ENCODE measurements at regions not wholly inside any gene's neighbourhood (a gene's known extent, or its start where the extent isn't known, plus 50 kb on each side); places are given as distances from the start of the nearest gene placed in this dataset.
"Not testable (repeated sequence)": the region's sequence is repeated elsewhere in the genome, so short reads cannot be mapped to it uniquely, and the experiment has no call there.

- peak; percentile 22 for DNase-seq (ENCODE audit: low spot score)
- FAIRE-seq: peak; percentile 95
Measured at GRCh38 chr1:83151167-83151898, 847.6 kb downstream of the TTLL7 start.

GRCh38 chr1:83150479-83150878 is 848.5 kb downstream of the TTLL7 start:
- not testable (repeated sequence) for DNase-seq (ENCODE audit: low spot score); FAIRE-seq

- FAIRE-seq; DNase-seq (ENCODE audit: low spot score): not testable (repeated sequence)
Measured at GRCh38 chr1:83145820-83146219, 853.1 kb downstream of the TTLL7 start.

- not testable (repeated sequence) for FAIRE-seq; DNase-seq (ENCODE audit: low spot score)
Measured at GRCh38 chr1:83142802-83143201, 856.1 kb downstream of the TTLL7 start.

GRCh38 chr1:83135524-83136157 is 863.3 kb downstream of the TTLL7 start:
- not testable (repeated sequence) for FAIRE-seq; DNase-seq (ENCODE audit: low spot score)

- peak; percentile 77 for FAIRE-seq
- not testable (repeated sequence) for DNase-seq (ENCODE audit: low spot score)
Measured at GRCh38 chr1:83134322-83135014, 864.5 kb downstream of the TTLL7 start.

GRCh38 chr1:83131692-83131955 is 867.3 kb downstream of the TTLL7 start:
- DNase-seq (ENCODE audit: low spot score) (no peak), FAIRE-seq (no peak)

- no peak for FAIRE-seq
- no peak for DNase-seq (ENCODE audit: low spot score)
Measured at GRCh38 chr1:83130886-83131691, 867.8 kb downstream of the TTLL7 start.

GRCh38 chr1:83129107-83129506 is 869.8 kb downstream of the TTLL7 start:
- FAIRE-seq (no peak), DNase-seq (ENCODE audit: low spot score) (no peak)

GRCh38 chr1:83125456-83125855 is 873.5 kb downstream of the TTLL7 start:
- no peak for FAIRE-seq

GRCh38 chr1:83123019-83123418 is 875.9 kb downstream of the TTLL7 start:
- FAIRE-seq (peak; percentile 38), DNase-seq (ENCODE audit: low spot score) (no peak)

More at GRCh38 chr1:83125456-83125855, 873.5 kb downstream of the TTLL7 start:
- DNase-seq (ENCODE audit: low spot score): no peak

- FAIRE-seq (no peak), DNase-seq (ENCODE audit: low spot score) (no peak)
Measured at GRCh38 chr1:83118472-83118871, 880.5 kb downstream of the TTLL7 start.

GRCh38 chr1:83117030-83117429 is 881.9 kb downstream of the TTLL7 start:
- FAIRE-seq; DNase-seq (ENCODE audit: low spot score): not testable (repeated sequence)

- FAIRE-seq: no peak
Measured at GRCh38 chr1:83115785-83116184, 883.1 kb downstream of the TTLL7 start.

GRCh38 chr1:83114136-83114834 is 884.6 kb downstream of the TTLL7 start:
- FAIRE-seq: no peak

More at GRCh38 chr1:83115785-83116184, 883.1 kb downstream of the TTLL7 start:
- no peak for DNase-seq (ENCODE audit: low spot score)

GRCh38 chr1:83113652-83114051 is 885.3 kb downstream of the TTLL7 start:
- peak; percentile 10 for DNase-seq (ENCODE audit: low spot score)

More at GRCh38 chr1:83114136-83114834, 884.6 kb downstream of the TTLL7 start:
- DNase-seq (ENCODE audit: low spot score): no peak

GRCh38 chr1:83112248-83112885 is 886.6 kb downstream of the TTLL7 start:
- no peak for FAIRE-seq
- no peak for DNase-seq (ENCODE audit: low spot score)

More at GRCh38 chr1:83113652-83114051, 885.3 kb downstream of the TTLL7 start:
- no peak for FAIRE-seq

- no peak for DNase-seq (ENCODE audit: low spot score)
- no peak for FAIRE-seq
Measured at GRCh38 chr1:83110156-83110555, 888.8 kb downstream of the TTLL7 start.

GRCh38 chr1:83109692-83110091 is 889.2 kb downstream of the TTLL7 start:
- DNase-seq (ENCODE audit: low spot score) (no peak), FAIRE-seq (no peak)

- DNase-seq (ENCODE audit: low spot score): no peak
- no peak for FAIRE-seq
Measured at GRCh38 chr1:83104558-83104957, 894.4 kb downstream of the TTLL7 start.

All from RCC 7860 (cell line).